Thyroid gland (tissue), 4 donors: ENCODE measurements at regions not wholly inside any gene's neighbourhood (a gene's known extent, or its start where the extent isn't known, plus 50 kb on each side); places are given as distances from the start of the nearest gene placed in this dataset.

Experiments
- CTCF ChIP-seq, 6 experiments: fragments of 200-600 bp in 3 of 6; fragments of 450-650 bp in 3 of 6; sonication (generic) in 3 of 6; IDR thresholded peaks; one replicate each; pipeline ENCODE4 v1.5.1; 2016 to 2019; ENCODE audit warnings: antibody characterized with exemption in 6 of 6, mild to moderate bottlenecking in 2 of 6, inconsistent platforms in 1 of 6, moderate library complexity in 1 of 6
- POLR2A ChIP-seq, 2 donors: fragments of 450-650 bp; IDR thresholded peaks; one replicate each; pipeline ENCODE4 v1.6.1; 2017; ENCODE audit warnings: antibody characterized with exemption in 2 of 2, mild to moderate bottlenecking in 2 of 2, moderate library complexity in 1 of 2

- TF ChIP-seq CTCF (IDR thresholded peaks at IDR 0.05): no peak
- TF ChIP-seq POLR2A (IDR thresholded peaks at IDR 0.05): no peak
These were observed 86.4 kb upstream of the FZD7 start for GRCh38 chr2:201947287-201947686.
